Epithelial cell of proximal tubule (primary cell): ENCODE measurements at regions not wholly inside any gene's neighbourhood (a gene's known extent, or its start where the extent isn't known, plus 50 kb on each side); places are given as distances from the start of the nearest gene placed in this dataset.

Experiments
- DNase-seq: peaks from one replicate; pipeline ENCODE4 v3.0.0-alpha.2; 2011; ENCODE audit warnings: low read depth
- H3K4me3 ChIP-seq: 2 replicates; pipeline ENCODE4 v1.5.1; 2011; ENCODE audit warnings: low read depth, mild to moderate bottlenecking, low read length
- CTCF ChIP-seq: conservative IDR thresholded peaks from 2 replicates; pipeline ENCODE4 v1.5.1; 2012; ENCODE audit warnings: low read depth, mild to moderate bottlenecking, low read length

- DNase-seq: no peak
- H3K4me3 ChIP-seq: no peak overlapping the region
- no peak for TF ChIP-seq CTCF
Measured at GRCh38 chr13:76656500-76656899, 229.7 kb downstream of the KCTD12 start.

GRCh38 chr13:76656056-76656455 is 230.1 kb downstream of the KCTD12 start:
- DNase-seq: no peak
- H3K4me3 ChIP-seq: no peak overlapping the region
- TF ChIP-seq CTCF: no peak

GRCh38 chr13:76654263-76654662 is 231.9 kb downstream of the KCTD12 start:
- no peak for TF ChIP-seq CTCF
- no peak overlapping the region for H3K4me3 ChIP-seq
- DNase-seq: no peak

- no peak overlapping the region for H3K4me3 ChIP-seq
- DNase-seq: no peak
- no peak for TF ChIP-seq CTCF
Measured at GRCh38 chr13:76651286-76651685, 234.9 kb downstream of the KCTD12 start.

- TF ChIP-seq CTCF: no peak
- no peak for DNase-seq
- no peak overlapping the region for H3K4me3 ChIP-seq
Measured at GRCh38 chr13:76647550-76647949, 238.7 kb downstream of the KCTD12 start.

- TF ChIP-seq CTCF: no peak
- no peak for DNase-seq
- no peak overlapping the region for H3K4me3 ChIP-seq
Measured at GRCh38 chr13:76646946-76647345, 239.3 kb downstream of the KCTD12 start.

GRCh38 chr13:76645632-76646031 is 240.6 kb downstream of the KCTD12 start:
- H3K4me3 ChIP-seq: no peak overlapping the region
- no peak for DNase-seq
- TF ChIP-seq CTCF: no peak
